ENCODE measurements at regions not wholly inside any gene's neighbourhood (a gene's known extent, or its start where the extent isn't known, plus 50 kb on each side); places are given as distances from the start of the nearest gene placed in this dataset.

- H2BK5ac ChIP-seq (ENCODE audit: low read depth, low read length, poor library complexity, severe bottlenecking) = no peak overlapping the region
- no peak overlapping the region for H4K91ac ChIP-seq (ENCODE audit: low read length)
- peaks cover 3% of the 10 kb centered on the region for H3K9me3 ChIP-seq (ENCODE audit: control insufficient read depth, low read length)
- peaks cover 0 to 7% of the 10 kb centered on the region in 2 experiments for H3K27me3 ChIP-seq (ENCODE audit: control insufficient read depth in 1 of 2, insufficient read depth in 1 of 2, low read length in 2 of 2)
- H3K36me3 ChIP-seq (ENCODE audit: control insufficient read depth in 1 of 2, insufficient read depth in 2 of 2, low read depth in 1 of 2, low read length in 2 of 2) = no peaks in the 10 kb centered on the region
- no peak overlapping the region for H4K8ac ChIP-seq (ENCODE audit: low read length)
- H3K9ac ChIP-seq (ENCODE audit: low read length) = no peak overlapping the region
- no peak overlapping the region for H2BK120ac ChIP-seq (ENCODE audit: low read depth, low read length)
- 85% methylated on average over 8 of the region's 10 CpGs for WGBS
- H3K18ac ChIP-seq (ENCODE audit: low read depth in 1 of 2, low read length in 2 of 2) = no peak overlapping the region
- H3K4me2 ChIP-seq (ENCODE audit: low read length, poor library complexity, severe bottlenecking) = no peak overlapping the region
- no peak overlapping the region for H3K14ac ChIP-seq (ENCODE audit: low read length in 2 of 2)
- no peak overlapping the region for H3K4ac ChIP-seq (ENCODE audit: low read depth in 1 of 2, low read length in 2 of 2)
- no peak overlapping the region for H2AK5ac ChIP-seq (ENCODE audit: low read length, severe bottlenecking)
- H2BK12ac ChIP-seq (ENCODE audit: low read length in 2 of 2) = no peak overlapping the region
- H2BK15ac ChIP-seq (ENCODE audit: low read depth, poor library complexity, severe bottlenecking) = no peak overlapping the region
- H3K79me1 ChIP-seq (replicated peaks; ENCODE audit: low read length, poor library complexity, severe bottlenecking) = no peaks in the 10 kb centered on the region
- no peak overlapping the region for H2AFZ ChIP-seq (ENCODE audit: low read depth, low read length)
- H3K23ac ChIP-seq (ENCODE audit: low read length in 2 of 2) = no peak overlapping the region
- no peak overlapping the region for H3K27ac ChIP-seq (ENCODE audit: low read length, poor library complexity, severe bottlenecking)
- no peak for DNase-seq
- no peak overlapping the region for H3K4me3 ChIP-seq (ENCODE audit: insufficient read depth in 1 of 2, low read depth in 1 of 2, low read length in 2 of 2)
- peaks cover 4% of the 10 kb centered on the region for H3K4me1 ChIP-seq (ENCODE audit: control insufficient read depth, insufficient read depth, low read depth, low read length)
Observed at GRCh38 chr20:50405235-50405914, 104.8 kb upstream of the PTPN1 start.

GRCh38 chr20:50405915-50406609 lies 104.1 kb upstream of the PTPN1 start:
- 98% methylated on average over 3 of the region's 6 CpGs for WGBS

GRCh38 chr20:50406610-50407136 lies 103.5 kb upstream of the PTPN1 start:
- Histone ChIP-seq H3K27me3 (ENCODE audit: control insufficient read depth in 1 of 2, insufficient read depth in 1 of 2, low read length in 2 of 2) (peaks cover 0 to 7% of the 10 kb centered on the region in 2 experiments), H4K8ac (ENCODE audit: low read length) (no peak overlapping the region), H3K4me3 (ENCODE audit: insufficient read depth in 1 of 2, low read depth in 1 of 2, low read length in 2 of 2) (no peak overlapping the region), H2BK120ac (ENCODE audit: low read depth, low read length) (no peak overlapping the region), H3K23ac (ENCODE audit: low read length in 2 of 2) (no peak overlapping the region), H3K4me1 (ENCODE audit: control insufficient read depth, insufficient read depth, low read depth, low read length) (peaks cover 2% of the 10 kb centered on the region), H3K79me1 (replicated peaks; ENCODE audit: low read length, poor library complexity, severe bottlenecking) (no peaks in the 10 kb centered on the region), H3K18ac (ENCODE audit: low read depth in 1 of 2, low read length in 2 of 2) (peak overlapping the region in 1 of 2 experiments; percentile 29), H3K9me3 (ENCODE audit: control insufficient read depth, low read length) (peaks cover 4% of the 10 kb centered on the region), H3K14ac (ENCODE audit: low read length in 2 of 2) (no peak overlapping the region), H3K4me2 (ENCODE audit: low read length, poor library complexity, severe bottlenecking) (no peak overlapping the region), H2BK5ac (ENCODE audit: low read depth, low read length, poor library complexity, severe bottlenecking) (no peak overlapping the region), H3K4ac (ENCODE audit: low read depth in 1 of 2, low read length in 2 of 2) (no peak overlapping the region), H3K36me3 (ENCODE audit: control insufficient read depth in 1 of 2, insufficient read depth in 2 of 2, low read depth in 1 of 2, low read length in 2 of 2) (no peaks in the 10 kb centered on the region), H2AK5ac (ENCODE audit: low read length, severe bottlenecking) (no peak overlapping the region), H2BK15ac (ENCODE audit: low read depth, poor library complexity, severe bottlenecking) (no peak overlapping the region), H3K9ac (ENCODE audit: low read length) (no peak overlapping the region), H2AFZ (ENCODE audit: low read depth, low read length) (no peak overlapping the region), H3K27ac (ENCODE audit: low read length, poor library complexity, severe bottlenecking) (no peak overlapping the region), H2BK12ac (ENCODE audit: low read length in 2 of 2) (no peak overlapping the region), H4K91ac (ENCODE audit: low read length) (no peak overlapping the region)
- 94% methylated on average over 9 of the region's 9 CpGs for WGBS
- DNase-seq = no peak

More at GRCh38 chr20:50405915-50406609, 104.1 kb upstream of the PTPN1 start:
- H3K4ac ChIP-seq (ENCODE audit: low read depth in 1 of 2, low read length in 2 of 2) = no peak overlapping the region
- H4K8ac ChIP-seq (ENCODE audit: low read length) = no peak overlapping the region
- DNase-seq = no peak
- H2BK5ac ChIP-seq (ENCODE audit: low read depth, low read length, poor library complexity, severe bottlenecking) = no peak overlapping the region
- H3K18ac ChIP-seq (ENCODE audit: low read depth in 1 of 2, low read length in 2 of 2) = no peak overlapping the region
- no peak overlapping the region for H3K23ac ChIP-seq (ENCODE audit: low read length in 2 of 2)
- H3K4me1 ChIP-seq (ENCODE audit: control insufficient read depth, insufficient read depth, low read depth, low read length) = peaks cover 2% of the 10 kb centered on the region
- no peak overlapping the region for H2BK12ac ChIP-seq (ENCODE audit: low read length in 2 of 2)
- H2AFZ ChIP-seq (ENCODE audit: low read depth, low read length) = no peak overlapping the region
- H3K4me3 ChIP-seq (ENCODE audit: insufficient read depth in 1 of 2, low read depth in 1 of 2, low read length in 2 of 2) = no peak overlapping the region
- no peak overlapping the region for H4K91ac ChIP-seq (ENCODE audit: low read length)
- H3K9ac ChIP-seq (ENCODE audit: low read length) = no peak overlapping the region
- H3K27ac ChIP-seq (ENCODE audit: low read length, poor library complexity, severe bottlenecking) = no peak overlapping the region
- H3K4me2 ChIP-seq (ENCODE audit: low read length, poor library complexity, severe bottlenecking) = no peak overlapping the region
- no peak overlapping the region for H2BK15ac ChIP-seq (ENCODE audit: low read depth, poor library complexity, severe bottlenecking)
- H3K27me3 ChIP-seq (ENCODE audit: control insufficient read depth in 1 of 2, insufficient read depth in 1 of 2, low read length in 2 of 2) = peaks cover 0 to 7% of the 10 kb centered on the region in 2 experiments
- H3K14ac ChIP-seq (ENCODE audit: low read length in 2 of 2) = no peak overlapping the region
- H3K9me3 ChIP-seq (ENCODE audit: control insufficient read depth, low read length) = peaks cover 4% of the 10 kb centered on the region
- H3K36me3 ChIP-seq (ENCODE audit: control insufficient read depth in 1 of 2, insufficient read depth in 2 of 2, low read depth in 1 of 2, low read length in 2 of 2) = no peaks in the 10 kb centered on the region
- H3K79me1 ChIP-seq (replicated peaks; ENCODE audit: low read length, poor library complexity, severe bottlenecking) = no peaks in the 10 kb centered on the region
- no peak overlapping the region for H2BK120ac ChIP-seq (ENCODE audit: low read depth, low read length)
- no peak overlapping the region for H2AK5ac ChIP-seq (ENCODE audit: low read length, severe bottlenecking)

Measured in mesenchymal stem cell (in vitro differentiated cells and primary cell).